ENCODE measurements at regions not wholly inside any gene's neighbourhood (a gene's known extent, or its start where the extent isn't known, plus 50 kb on each side); places are given as distances from the start of the nearest gene placed in this dataset.
"Not testable (repeated sequence)": the region's sequence is repeated elsewhere in the genome, so short reads cannot be mapped to it uniquely, and the experiment has no call there.

DNA sequence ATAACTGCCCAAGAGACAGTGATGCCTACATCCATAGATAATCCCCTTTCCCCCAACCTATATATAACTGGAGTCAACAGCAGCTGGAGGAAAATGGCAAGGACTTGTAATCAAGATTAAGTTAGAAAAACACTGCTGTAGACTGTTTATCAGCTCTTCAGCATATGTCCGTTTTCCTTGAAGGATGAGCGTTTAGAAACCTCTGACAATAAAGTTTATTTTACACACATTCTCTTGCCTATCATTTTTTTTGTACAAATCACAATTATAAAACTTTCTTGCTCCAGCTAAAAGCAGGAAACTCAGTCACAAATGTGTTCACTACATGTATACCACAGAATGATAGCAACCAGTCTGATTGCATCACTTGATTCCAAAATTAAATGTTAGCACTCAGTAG is 50.8 kb downstream of the PPIAL4G start:
- DNase-seq = not testable (repeated sequence)

- DNase-seq = not testable (repeated sequence)
These were observed 53.2 kb downstream of the PPIAL4G start for GRCh38 chr1:148429856-148430255.

DNA sequence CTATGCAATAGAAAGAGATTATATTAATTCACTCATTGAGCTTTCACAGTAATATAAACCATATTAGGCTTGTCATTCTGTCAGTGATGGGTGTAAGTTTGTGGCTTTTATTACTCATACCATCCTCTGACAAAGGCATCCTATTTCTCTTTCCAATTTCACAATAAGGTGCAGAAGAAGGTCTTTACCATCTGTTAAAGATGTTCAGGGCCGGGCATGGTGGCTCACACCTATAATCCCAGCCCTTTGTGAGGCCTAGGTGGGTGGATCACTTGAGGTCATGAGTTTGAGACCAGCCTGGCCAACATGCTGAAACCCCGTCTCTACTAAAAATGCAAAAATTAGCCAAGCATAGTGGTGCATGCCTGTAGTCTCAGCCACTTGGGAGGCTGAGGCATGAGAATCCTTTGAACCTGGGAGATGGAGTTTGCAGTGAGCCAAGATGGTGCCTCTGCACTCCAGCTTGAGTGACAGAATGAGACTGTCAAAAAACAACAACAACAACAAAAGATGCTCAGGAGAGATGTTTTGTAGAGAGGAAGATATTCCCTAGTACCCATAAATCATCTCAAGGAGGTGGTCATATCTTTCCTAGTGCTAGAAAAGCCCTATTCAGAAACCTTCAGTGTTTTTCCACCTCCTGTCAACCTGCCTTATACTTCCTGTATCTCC is 56.0 kb downstream of the PPIAL4G start:
- not testable (repeated sequence) for DNase-seq

DNA sequence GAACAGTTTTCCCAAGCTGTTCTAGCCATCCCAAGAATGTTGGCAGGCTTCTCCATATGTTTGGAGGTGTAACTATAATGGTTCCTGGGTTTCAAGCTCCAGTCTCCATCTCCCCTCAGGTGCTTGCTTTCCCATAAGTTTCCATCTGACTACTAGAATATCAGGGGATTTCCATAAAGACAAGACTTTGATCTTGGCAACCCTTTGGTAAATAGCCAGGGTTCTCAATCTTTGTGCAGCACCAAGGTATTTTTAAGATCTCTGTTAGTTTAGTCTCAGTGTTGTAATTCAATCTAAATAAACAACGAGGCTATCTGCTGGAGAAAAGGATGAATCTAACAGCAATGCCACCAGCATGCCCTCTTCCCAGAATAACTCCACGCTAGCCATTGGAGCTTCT is 56.7 kb downstream of the PPIAL4G start:
- not testable (repeated sequence) for DNase-seq

GRCh38 chr1:148424143-148425003 is 58.7 kb downstream of the PPIAL4G start:
- DNase-seq = not testable (repeated sequence)

- DNase-seq = not testable (repeated sequence)
These were observed 60.2 kb downstream of the PPIAL4G start for GRCh38 chr1:148422921-148423320.

DNA sequence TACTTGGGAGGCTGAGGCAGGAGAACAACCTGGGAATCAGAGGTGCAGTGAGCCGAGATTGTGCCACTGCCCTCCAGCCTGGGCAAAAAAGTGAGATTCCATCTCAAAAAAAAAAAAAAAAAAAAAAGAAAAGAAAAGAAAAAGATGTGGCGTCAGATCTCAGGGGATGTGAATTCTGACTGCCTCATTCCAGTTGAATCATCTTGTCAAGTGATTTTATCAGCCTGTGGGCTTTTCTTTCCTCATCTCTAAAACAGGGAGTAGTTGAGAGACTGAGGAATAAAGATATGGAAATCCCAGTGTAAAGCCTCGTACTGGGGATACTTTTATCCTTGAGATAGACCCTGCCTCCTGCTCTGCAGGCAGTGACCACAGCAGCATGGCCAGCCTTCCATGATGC is 65.9 kb downstream of the PPIAL4G start:
- DNase-seq = not testable (repeated sequence)

DNA sequence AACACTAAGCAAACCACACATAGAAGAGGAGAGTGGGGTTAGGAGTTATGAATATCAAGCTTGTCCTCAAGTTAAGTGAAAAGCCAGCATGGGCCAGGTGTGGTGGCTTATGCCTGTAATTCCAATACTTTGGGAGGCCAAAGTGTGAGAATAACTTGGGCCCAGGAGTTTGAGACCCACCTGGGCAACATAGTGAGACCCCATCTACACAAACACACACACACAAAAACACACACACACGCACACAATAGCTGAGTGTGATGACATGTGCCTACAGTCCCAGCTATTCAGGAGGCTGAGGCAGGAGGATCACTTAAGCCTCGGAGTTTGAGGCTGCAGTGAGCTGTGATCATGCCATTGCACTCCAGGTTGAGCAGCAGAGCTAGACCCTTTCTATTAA is 69.7 kb downstream of the PPIAL4G start:
- not testable (repeated sequence) for DNase-seq

- DNase-seq = not testable (repeated sequence)
These were observed 78.1 kb downstream of the PPIAL4G start for GRCh38 chr1:148404786-148405568.

DNA sequence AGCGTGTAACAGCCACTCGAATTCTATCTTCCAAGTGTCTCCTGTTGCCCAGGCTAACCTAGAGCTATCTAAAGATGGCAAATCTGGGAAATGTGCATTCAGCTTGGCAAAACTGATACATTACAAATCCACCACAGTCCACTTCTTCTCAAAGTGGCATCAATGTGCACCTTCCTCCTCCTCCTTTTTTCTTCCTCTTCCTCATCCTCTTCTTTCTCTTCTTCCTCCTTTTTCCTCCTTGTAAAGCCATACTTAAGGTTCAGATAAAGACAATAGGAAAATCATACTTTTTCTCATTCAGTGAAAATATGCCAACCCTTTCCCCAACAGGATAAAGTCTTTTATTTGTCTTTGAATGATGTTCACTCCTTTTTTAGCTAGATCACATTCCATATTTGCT is 79.2 kb downstream of the PPIAL4G start:
- not testable (repeated sequence) for DNase-seq

- DNase-seq = peak; percentile 19
These were observed 80.0 kb downstream of the PPIAL4G start for GRCh38 chr1:148403085-148403456.

- DNase-seq = peak; percentile 72
These were observed 80.7 kb downstream of the PPIAL4G start for GRCh38 chr1:148402152-148403084.

- DNase-seq = not testable (repeated sequence)
These were observed 85.6 kb downstream of the PPIAL4G start for GRCh38 chr1:148397516-148397915.

- DNase-seq = not testable (repeated sequence)
These were observed 90.6 kb downstream of the PPIAL4G start for GRCh38 chr1:148392505-148392904.

GRCh38 chr1:148391323-148391722 is 91.8 kb downstream of the PPIAL4G start:
- not testable (repeated sequence) for DNase-seq

DNA sequence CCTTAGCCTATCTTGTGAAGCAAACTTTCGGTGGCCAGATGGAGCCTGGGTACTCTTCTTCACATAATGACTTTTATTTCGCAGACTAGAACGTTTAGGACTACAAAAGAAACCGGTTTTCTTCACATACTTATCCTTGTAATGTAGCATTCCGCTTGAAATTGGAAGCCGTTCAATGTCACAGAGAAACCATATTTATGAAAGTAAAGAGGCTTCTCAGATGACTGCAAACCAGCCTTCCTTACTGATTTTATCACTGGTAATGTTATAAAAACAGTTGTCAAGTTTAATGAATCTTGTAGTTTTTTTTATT is 94.1 kb downstream of the PPIAL4G start:
- DNase-seq = no peak

GRCh38 chr1:148388260-148389026 is 94.7 kb downstream of the PPIAL4G start:
- DNase-seq = peak; percentile 87

- not testable (repeated sequence) for DNase-seq
These were observed 95.2 kb downstream of the PPIAL4G start for GRCh38 chr1:148387949-148388259.

DNA sequence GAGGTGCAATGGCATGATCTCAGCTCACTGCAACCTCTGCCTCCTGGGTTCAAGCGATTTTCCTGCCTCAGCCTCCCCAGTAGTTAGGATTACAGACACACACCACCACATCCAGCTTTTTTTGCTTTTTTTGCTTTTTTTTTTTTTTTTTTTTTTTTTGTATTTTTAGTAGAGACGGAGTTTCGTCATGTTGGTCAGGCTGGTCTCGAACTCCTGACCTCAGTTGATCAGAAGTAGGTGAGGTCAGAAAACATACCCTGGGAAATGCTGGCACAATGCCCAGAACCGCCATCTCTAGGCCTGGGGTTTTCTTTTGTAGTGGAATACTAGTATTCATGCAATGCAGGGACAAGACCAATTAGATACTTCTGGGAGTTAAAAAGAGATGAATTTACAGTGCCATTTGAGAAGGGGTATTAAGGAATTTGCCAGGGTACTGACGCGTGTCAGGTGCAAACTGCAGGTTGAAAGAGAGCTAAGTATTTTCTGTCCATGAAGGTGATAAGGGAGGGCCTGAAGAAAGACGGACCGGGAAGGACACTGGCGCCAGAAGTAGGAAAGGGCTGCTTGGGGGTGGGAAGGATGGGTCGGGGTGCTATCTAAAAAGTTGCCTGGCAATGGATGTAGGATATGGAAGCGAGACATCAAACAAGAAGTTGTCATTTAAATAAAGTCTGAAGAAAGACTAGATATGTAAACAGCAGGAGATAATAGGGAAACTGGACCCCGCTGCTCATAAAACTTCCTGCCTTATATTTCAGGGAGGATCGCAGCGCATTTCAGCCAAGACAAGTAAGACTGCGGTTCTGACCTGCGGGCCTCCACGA is 95.8 kb downstream of the PPIAL4G start:
- peak; percentile 59 for DNase-seq

DNA sequence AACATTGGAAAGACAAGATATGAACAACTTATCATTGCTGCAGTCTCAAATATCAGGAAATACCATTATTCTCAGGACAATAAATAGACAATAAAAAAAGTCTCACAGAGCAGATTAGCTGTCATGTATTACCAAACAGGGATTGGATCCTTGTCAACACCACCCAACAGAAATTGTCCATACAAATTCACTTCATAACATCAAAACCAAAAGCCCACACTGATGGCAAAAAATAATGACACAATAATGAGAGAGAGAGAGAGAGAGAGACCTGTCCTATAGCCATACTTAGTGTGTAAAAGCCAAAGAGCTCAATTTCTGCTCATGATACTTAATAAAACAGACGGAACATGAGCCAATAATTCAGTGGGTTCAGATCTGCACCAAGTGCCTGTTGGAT is 96.5 kb downstream of the PPIAL4G start:
- no peak for DNase-seq
